MM.1S (cell line): ENCODE measurements at regions not wholly inside any gene's neighbourhood (a gene's known extent, or its start where the extent isn't known, plus 50 kb on each side); places are given as distances from the start of the nearest gene placed in this dataset.

Experiments used
- EZH2 ChIP-seq: fragments of 300-600 bp; sonication (generic); optimal IDR thresholded peaks from 2 replicates; pipeline ENCODE3; 2017; ENCODE audit warnings: low read depth, mild to moderate bottlenecking, antibody characterized with exemption, low read length, mixed read lengths
- TF ChIP-seq, protein P1 (sequence below): fragments of 300-600 bp; sonication (generic); IDR thresholded peaks from 2 replicates; pipeline ENCODE4 v1.5.1; 2016; ENCODE audit warnings: antibody characterized with exemption, low read length, mixed read lengths

DNA sequence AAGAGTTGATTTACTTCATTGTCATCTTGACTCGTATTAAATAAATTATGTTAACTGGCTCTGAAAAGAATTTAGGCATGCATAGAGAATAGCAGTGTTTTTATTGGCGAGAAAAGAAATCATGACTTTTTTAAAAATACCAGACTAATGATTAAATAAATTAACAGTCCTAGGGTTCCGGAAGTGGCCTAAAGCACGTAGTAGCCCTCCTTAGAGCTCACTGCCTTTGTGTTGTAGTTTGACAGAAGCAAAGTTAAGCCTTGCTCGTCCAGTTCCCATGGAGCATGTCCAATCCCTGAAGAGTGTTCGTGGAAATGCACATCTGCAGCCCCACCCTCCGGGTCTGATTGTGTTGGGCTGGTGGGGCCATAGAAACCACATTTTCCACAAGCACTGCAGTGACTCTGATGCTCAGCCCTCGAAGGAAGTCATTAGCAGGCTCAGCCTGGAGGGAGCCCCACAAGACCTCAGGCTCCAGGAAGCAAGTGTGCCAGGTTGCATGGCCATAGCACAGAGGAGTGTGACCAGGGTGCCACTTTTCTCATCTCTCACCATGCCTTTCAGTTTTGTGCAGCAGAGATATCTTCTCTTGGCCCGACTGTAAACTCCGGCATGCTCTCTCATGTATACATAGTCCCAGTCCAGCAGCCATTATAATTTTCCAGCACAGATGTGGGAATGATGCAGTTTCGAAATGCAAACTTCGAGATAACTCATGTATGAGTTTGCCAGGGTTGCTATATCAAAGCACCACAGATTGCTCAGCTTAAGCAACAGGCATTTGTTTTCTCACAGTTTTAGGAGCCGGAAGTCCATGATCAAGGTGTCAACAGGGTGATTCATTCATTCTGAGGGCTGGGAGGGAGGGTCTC is 188.6 kb upstream of the SH3BP4 start:
- TF ChIP-seq, protein P1, sequence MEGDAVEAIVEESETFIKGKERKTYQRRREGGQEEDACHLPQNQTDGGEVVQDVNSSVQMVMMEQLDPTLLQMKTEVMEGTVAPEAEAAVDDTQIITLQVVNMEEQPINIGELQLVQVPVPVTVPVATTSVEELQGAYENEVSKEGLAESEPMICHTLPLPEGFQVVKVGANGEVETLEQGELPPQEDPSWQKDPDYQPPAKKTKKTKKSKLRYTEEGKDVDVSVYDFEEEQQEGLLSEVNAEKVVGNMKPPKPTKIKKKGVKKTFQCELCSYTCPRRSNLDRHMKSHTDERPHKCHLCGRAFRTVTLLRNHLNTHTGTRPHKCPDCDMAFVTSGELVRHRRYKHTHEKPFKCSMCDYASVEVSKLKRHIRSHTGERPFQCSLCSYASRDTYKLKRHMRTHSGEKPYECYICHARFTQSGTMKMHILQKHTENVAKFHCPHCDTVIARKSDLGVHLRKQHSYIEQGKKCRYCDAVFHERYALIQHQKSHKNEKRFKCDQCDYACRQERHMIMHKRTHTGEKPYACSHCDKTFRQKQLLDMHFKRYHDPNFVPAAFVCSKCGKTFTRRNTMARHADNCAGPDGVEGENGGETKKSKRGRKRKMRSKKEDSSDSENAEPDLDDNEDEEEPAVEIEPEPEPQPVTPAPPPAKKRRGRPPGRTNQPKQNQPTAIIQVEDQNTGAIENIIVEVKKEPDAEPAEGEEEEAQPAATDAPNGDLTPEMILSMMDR = no peak
- no peak for TF ChIP-seq EZH2
